GDM1 (cell line): ENCODE measurements at regions not wholly inside any gene's neighbourhood (a gene's known extent, or its start where the extent isn't known, plus 50 kb on each side); places are given as distances from the start of the nearest gene placed in this dataset.
"Not testable (repeated sequence)": the region's sequence is repeated elsewhere in the genome, so short reads cannot be mapped to it uniquely, and the experiment has no call there.

Source experiments
- DNase-seq: peaks from one replicate; lab custom pipeline; 2025; lab: John Stamatoyannopoulos, UW

- no peak for DNase-seq
Measured at GRCh38 chr17:71864755-71865154, 256.1 kb upstream of the SOX9 start.

GRCh38 chr17:71866095-71866494 is 254.7 kb upstream of the SOX9 start:
- no peak for DNase-seq

GRCh38 chr17:71869293-71869692 is 251.5 kb upstream of the SOX9 start:
- no peak for DNase-seq

- DNase-seq: no peak
Measured at GRCh38 chr17:71869841-71870545, 250.8 kb upstream of the SOX9 start.

GRCh38 chr17:71870546-71870862 is 250.3 kb upstream of the SOX9 start:
- no peak for DNase-seq

GRCh38 chr17:71872843-71873485 is 247.9 kb upstream of the SOX9 start:
- DNase-seq: no peak

- not testable (repeated sequence) for DNase-seq
Measured at GRCh38 chr17:71874773-71875172, 246.0 kb upstream of the SOX9 start.

GRCh38 chr17:71878271-71878670 is 242.5 kb upstream of the SOX9 start:
- no peak for DNase-seq

GRCh38 chr17:71878998-71879397 is 241.8 kb upstream of the SOX9 start:
- DNase-seq: no peak

- no peak for DNase-seq
Measured at GRCh38 chr17:71881041-71881440, 239.8 kb upstream of the SOX9 start.

- DNase-seq: no peak
Measured at GRCh38 chr17:71881581-71881980, 239.2 kb upstream of the SOX9 start.

GRCh38 chr17:71883258-71883657 is 237.6 kb upstream of the SOX9 start:
- no peak for DNase-seq

- DNase-seq: no peak
Measured at GRCh38 chr17:71883845-71884244, 237.0 kb upstream of the SOX9 start.

GRCh38 chr17:71885662-71886061 is 235.2 kb upstream of the SOX9 start:
- no peak for DNase-seq

- no peak for DNase-seq
Measured at GRCh38 chr17:71899317-71899716, 221.5 kb upstream of the SOX9 start.

- no peak for DNase-seq
Measured at GRCh38 chr17:71900621-71901229, 220.1 kb upstream of the SOX9 start.

- DNase-seq: no peak
Measured at GRCh38 chr17:71902894-71903506, 217.8 kb upstream of the SOX9 start.

GRCh38 chr17:71905376-71906031 is 215.3 kb upstream of the SOX9 start:
- no peak for DNase-seq

- DNase-seq: no peak
Measured at GRCh38 chr17:71909155-71909554, 211.7 kb upstream of the SOX9 start.

- no peak for DNase-seq
Measured at GRCh38 chr17:71910002-71910401, 210.8 kb upstream of the SOX9 start.

GRCh38 chr17:71914042-71914441 is 206.8 kb upstream of the SOX9 start:
- DNase-seq: no peak

GRCh38 chr17:71914812-71915211 is 206.0 kb upstream of the SOX9 start:
- DNase-seq: no peak

- DNase-seq: no peak
Measured at GRCh38 chr17:71917715-71918114, 203.1 kb upstream of the SOX9 start.
